Erythroblast (primary cell): ENCODE measurements at regions not wholly inside any gene's neighbourhood (a gene's known extent, or its start where the extent isn't known, plus 50 kb on each side); places are given as distances from the start of the nearest gene placed in this dataset.

ENCODE experiments used
- GATA1 ChIP-seq: IDR thresholded peaks from 2 replicates; pipeline ENCODE4 v1.6.1; 2011; ENCODE audit warnings: low read depth, mild to moderate bottlenecking, control low read depth, low read length, moderate library complexity
- POLR2A ChIP-seq: IDR thresholded peaks from 2 replicates; pipeline ENCODE4 v1.6.1; 2011; ENCODE audit warnings: mild to moderate bottlenecking, low read length

GRCh38 chr14:65231286-65231980, 129.1 kb upstream of the MAX start:
- TF ChIP-seq POLR2A (no peak), GATA1 (no peak)
